NCI-H187 (cell line): ENCODE measurements at regions not wholly inside any gene's neighbourhood (a gene's known extent, or its start where the extent isn't known, plus 50 kb on each side); places are given as distances from the start of the nearest gene placed in this dataset.

Experiments used
- DNase-seq, 2 experiments: peaks; one replicate each; lab custom pipeline; 2025; lab: John Stamatoyannopoulos, UW

- no peak for DNase-seq
These were observed 108.5 kb upstream of the NHSL1 start for GRCh38 chr6:138607478-138608433.

GRCh38 chr6:138608896-138609295 lies 109.6 kb upstream of the NHSL1 start:
- no peak for DNase-seq

- no peak for DNase-seq
These were observed 110.6 kb upstream of the NHSL1 start for GRCh38 chr6:138609801-138610430.

DNA sequence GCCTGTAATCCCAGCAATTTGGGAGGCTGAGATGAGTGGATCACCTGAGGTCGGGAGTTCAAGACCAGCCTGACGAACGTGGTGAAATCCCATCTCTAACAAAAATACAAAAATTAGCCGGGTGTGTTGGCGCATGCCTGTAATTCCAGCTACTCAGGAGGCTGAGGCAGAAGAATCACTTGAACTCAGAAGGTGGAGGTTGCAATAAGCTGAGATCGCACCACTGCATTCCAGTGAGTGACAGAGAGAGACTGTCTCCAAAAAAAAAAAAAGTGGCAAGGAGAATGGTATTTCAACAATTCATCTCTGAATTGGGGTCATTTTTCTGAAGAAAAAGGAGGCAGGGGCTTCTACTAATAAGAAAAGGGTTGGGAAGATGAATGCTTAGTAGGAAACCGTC lies 111.5 kb upstream of the NHSL1 start:
- DNase-seq: no peak

DNA sequence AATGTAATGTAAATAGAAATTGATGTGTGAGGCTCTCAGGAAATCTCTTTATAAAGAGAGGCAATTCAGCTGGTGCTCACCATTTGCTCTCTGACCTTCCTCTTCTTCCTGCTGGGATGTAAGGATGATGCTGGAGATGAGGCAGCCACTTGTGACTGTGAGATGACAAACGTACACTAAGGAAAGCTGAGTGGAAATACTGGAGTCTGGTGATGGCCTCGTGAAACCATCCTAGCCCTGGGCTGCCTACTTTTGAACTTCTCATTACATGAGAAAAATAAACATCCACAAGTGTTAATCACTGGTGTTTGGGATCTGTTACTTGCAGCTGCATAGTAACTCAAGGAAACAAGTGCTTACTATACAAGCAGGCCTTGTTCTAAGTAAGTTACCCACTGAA lies 114.9 kb upstream of the NHSL1 start:
- DNase-seq: no peak

GRCh38 chr6:138618168-138618567 lies 118.9 kb upstream of the NHSL1 start:
- no peak for DNase-seq

GRCh38 chr6:138620630-138621029 lies 121.3 kb upstream of the NHSL1 start:
- DNase-seq: no peak

DNA sequence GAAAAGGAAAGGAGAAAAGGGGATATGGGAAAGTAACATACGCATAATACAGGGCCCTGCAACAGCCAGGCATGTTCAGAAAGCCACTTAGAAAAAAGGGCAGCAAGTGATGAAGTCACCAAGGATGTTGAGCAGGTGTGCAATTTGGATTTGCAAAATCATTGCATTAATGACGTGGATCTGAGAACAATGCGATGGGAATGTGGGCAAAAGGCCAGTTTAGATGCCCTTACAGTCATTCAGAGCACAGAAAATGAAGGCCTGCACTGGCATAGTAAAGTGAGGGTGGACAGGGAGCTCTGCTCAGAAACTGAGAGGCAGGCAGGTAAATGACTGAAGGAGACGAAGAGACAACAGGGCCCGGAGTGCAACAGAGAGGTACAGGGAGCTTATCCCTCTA lies 123.7 kb upstream of the NHSL1 start:
- DNase-seq: no peak

DNA sequence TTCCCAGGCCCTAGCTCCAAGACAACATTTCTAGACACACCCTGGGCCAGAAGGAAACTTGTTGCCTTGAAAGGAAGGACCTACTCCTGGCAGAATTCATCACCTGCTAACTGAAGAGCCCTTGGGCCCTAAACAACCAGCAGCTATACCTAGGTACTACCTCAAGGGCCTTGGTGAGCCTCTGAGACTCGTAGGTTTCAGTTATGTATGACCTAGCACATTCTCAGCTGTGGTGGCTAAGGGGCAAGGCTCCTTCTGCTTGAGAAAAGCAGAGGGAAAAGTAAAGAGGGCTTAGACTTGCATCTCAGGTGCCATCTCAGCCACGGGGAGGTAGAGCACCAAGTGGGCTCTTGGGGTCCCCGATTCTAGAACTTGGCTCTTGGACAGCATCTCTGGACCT lies 132.3 kb upstream of the NHSL1 start:
- DNase-seq: no peak

- DNase-seq: no peak
These were observed 135.7 kb upstream of the CCDC28A start for GRCh38 chr6:138637822-138638221.

GRCh38 chr6:138638604-138639003 lies 135.0 kb upstream of the CCDC28A start:
- DNase-seq: no peak

DNA sequence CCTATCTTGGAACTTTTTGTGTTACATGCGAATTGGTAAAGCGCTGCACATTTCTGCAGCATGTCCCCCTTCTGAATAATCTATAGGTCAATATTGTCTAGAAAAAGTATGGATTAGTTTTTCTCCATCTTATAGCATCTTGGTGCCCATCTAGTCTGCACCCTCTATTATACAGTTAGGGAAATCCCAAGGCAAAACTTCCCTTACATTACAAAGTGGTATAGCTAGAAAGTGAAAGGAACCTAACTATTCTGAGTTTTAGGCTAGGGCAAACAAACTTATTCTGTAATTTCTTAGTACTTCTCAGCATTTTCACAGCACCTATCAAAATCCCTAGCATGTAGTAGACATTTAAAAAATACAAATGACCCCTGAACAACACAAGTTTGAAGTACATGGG lies 133.5 kb upstream of the CCDC28A start:
- DNase-seq: no peak

- no peak for DNase-seq
These were observed 130.4 kb upstream of the CCDC28A start for GRCh38 chr6:138643210-138643609.

GRCh38 chr6:138645976-138646640 lies 127.5 kb upstream of the CCDC28A start:
- DNase-seq: no peak

DNA sequence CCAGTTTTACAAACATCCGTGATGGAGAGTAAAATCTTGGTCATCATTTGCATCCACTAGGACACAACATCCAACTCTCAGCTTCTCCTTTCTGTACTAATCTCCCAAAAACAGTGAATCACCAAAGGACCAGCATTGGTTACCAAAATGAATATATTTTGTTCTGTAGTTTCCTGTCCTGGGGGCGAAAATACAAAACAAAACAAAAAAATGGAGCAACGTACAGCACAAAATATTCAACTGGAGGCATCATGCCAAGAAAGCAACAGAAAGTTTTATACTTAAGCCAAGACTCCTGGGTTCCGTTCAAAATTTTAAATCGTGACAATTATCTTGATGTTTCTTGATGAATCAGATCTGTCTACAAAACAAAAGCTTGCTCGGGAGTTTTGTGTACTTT lies 126.6 kb upstream of the CCDC28A start:
- DNase-seq: no peak

DNA sequence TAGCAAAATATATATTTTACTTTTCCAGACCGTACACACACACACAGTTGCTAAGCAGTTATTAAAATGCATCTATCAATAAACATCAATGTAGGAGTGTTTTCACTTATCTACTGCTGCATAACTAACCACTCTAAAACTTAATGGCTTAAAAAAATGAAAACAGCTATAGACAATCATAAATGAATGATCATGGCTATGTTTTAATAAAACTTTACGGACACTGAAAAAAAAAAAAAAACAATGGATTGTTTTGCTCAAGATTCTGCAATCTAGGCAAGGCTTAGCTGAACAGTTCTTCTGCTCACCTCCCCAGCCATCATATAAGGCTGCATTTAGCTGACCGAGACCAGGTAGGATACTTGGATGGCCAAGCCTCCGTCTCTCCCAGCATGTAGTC lies 125.4 kb upstream of the CCDC28A start:
- DNase-seq: no peak

GRCh38 chr6:138651491-138651890 lies 122.1 kb upstream of the CCDC28A start:
- no peak for DNase-seq

- no peak for DNase-seq
These were observed 120.7 kb upstream of the CCDC28A start for GRCh38 chr6:138652824-138653223.

DNA sequence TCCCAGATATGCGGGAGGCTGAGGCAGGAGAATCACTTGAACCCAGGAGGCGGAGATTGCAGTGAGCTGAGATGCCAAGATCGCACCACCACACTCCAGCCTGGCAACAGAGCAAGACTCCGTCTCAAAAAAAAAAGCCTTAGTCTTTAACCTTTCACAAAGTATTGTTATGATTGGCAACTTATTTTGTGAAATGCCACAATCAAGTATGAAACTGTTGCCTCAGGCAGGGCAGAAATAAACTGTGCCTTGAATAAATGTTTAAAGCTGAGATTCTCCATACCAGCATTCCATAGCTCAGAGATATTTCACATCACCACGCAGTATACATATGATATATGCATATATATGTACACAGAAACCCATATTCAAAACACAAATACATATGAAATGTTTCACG lies 120.1 kb upstream of the CCDC28A start:
- no peak for DNase-seq

- no peak for DNase-seq
These were observed 118.6 kb upstream of the CCDC28A start for GRCh38 chr6:138654715-138655634.

GRCh38 chr6:138655828-138656227 lies 117.7 kb upstream of the CCDC28A start:
- DNase-seq: no peak
